H1 (cell line): ENCODE measurements at regions not wholly inside any gene's neighbourhood (a gene's known extent, or its start where the extent isn't known, plus 50 kb on each side); places are given as distances from the start of the nearest gene placed in this dataset.

ENCODE experiments used
- CTCF ChIA-PET: fragments of 300-600 bp; sonication (Branson Sonifier 250); formaldehyde crosslinking; loops from one replicate; lab custom pipeline; 2021; ENCODE audit not compliant: partially characterized antibody; lab: Charles Lee
- POLR2A ChIA-PET: fragments of 300-600 bp; sonication (Branson Sonifier 250); formaldehyde crosslinking; loops from one replicate; lab custom pipeline; 2021; ENCODE audit warnings: inconsistent platforms; ENCODE audit not compliant: partially characterized antibody; lab: Charles Lee
- DNase-seq, 2 experiments: peaks; one replicate each; pipeline versions ENCODE4 v3.0.0 to v3.0.0-alpha.2; 2010 to 2022; ENCODE audit warnings: low spot score in 2 of 2, low read depth in 1 of 2, mixed read lengths in 1 of 2
- FAIRE-seq: peaks from 2 replicates; lab custom pipeline; 2011; peaks lifted over from hg19 to GRCh38; lab: Jason Lieb, UNC
- H2AFZ ChIP-seq: 2 replicates; pipeline ENCODE4 v1.8.1; 2012; ENCODE audit warnings: low read length, inconsistent platforms
- H2AK5ac ChIP-seq: 2 replicates; pipeline ENCODE4 v1.6.1; 2013; ENCODE audit warnings: low read depth, low read length
- H2BK120ac ChIP-seq: replicated peaks from 2 replicates; pipeline ENCODE3; 2013; ENCODE audit warnings: low read depth, low read length, inconsistent platforms
- H2BK12ac ChIP-seq: 2 replicates; pipeline ENCODE4 v1.6.1; 2013; ENCODE audit warnings: low read depth, low read length
- H2BK15ac ChIP-seq: 2 replicates; pipeline ENCODE4 v1.6.1; 2013; ENCODE audit warnings: low read length
- H2BK20ac ChIP-seq: 2 replicates; pipeline ENCODE4 v1.6.1; 2013; ENCODE audit warnings: low read length
- H2BK5ac ChIP-seq: 2 replicates; pipeline ENCODE4 v1.6.1; 2013; ENCODE audit warnings: low read depth, low read length
- H3K14ac ChIP-seq: 2 replicates; pipeline ENCODE4 v1.6.1; 2013; ENCODE audit warnings: inconsistent platforms; ENCODE audit not compliant: insufficient read length
- H3K18ac ChIP-seq: 2 replicates; pipeline ENCODE4 v1.6.1; 2013; ENCODE audit warnings: low read length; ENCODE audit errors: extremely low read depth
- H3K23ac ChIP-seq: 2 replicates; pipeline ENCODE4 v1.6.1; 2013; ENCODE audit warnings: inconsistent platforms; ENCODE audit not compliant: insufficient read length
- H3K23me2 ChIP-seq: 2 replicates; pipeline ENCODE4 v1.6.1; 2013; ENCODE audit warnings: low read depth, low read length
- H3K27ac ChIP-seq: 2 replicates; pipeline ENCODE4 v1.6.1; 2011; ENCODE audit warnings: low read depth, low read length, inconsistent platforms
- H3K27me3 ChIP-seq, 4 experiments: replicated peaks in 1 of 4; 1 replicate in 1 of 4; 2 replicates in 3 of 4; pipeline versions ENCODE4 v1.6.1 to v1.8.1; 2011 to 2013; ENCODE audit warnings: low read length in 3 of 4, mild to moderate bottlenecking in 3 of 4, inconsistent platforms in 2 of 4, mixed read lengths in 2 of 4, moderate library complexity in 1 of 4; ENCODE audit not compliant: control insufficient read depth in 3 of 4, insufficient read depth in 3 of 4; ENCODE audit errors: extremely low read depth in 1 of 4
- H3K36me3 ChIP-seq, 4 experiments: 2 replicates each; pipeline versions ENCODE4 v1.6.1 to v1.8.1; 2011 to 2013; ENCODE audit warnings: mild to moderate bottlenecking in 4 of 4, low read length in 3 of 4, moderate library complexity in 2 of 4, control low read depth in 1 of 4, inconsistent platforms in 1 of 4; ENCODE audit not compliant: insufficient read depth in 4 of 4, control insufficient read depth in 2 of 4
- H3K4ac ChIP-seq: replicated peaks from 2 replicates; pipeline ENCODE3; 2013; ENCODE audit warnings: low read length, low read depth, mixed read lengths, inconsistent platforms; ENCODE audit not compliant: insufficient read length
- H3K4me1 ChIP-seq, 4 experiments: replicated peaks in 1 of 4; 1 replicate in 1 of 4; 2 replicates in 3 of 4; pipeline versions ENCODE4 v1.6.1 to v1.8.1; 2011 to 2013; ENCODE audit warnings: low read length in 3 of 4, inconsistent platforms in 2 of 4, mixed read lengths in 1 of 4; ENCODE audit not compliant: insufficient read depth in 4 of 4, control insufficient read depth in 3 of 4
- H3K4me2 ChIP-seq, 2 experiments: 2 replicates each; pipeline versions ENCODE4 v1.6.1 to v1.8.1; 2011 to 2013; ENCODE audit warnings: low read depth in 2 of 2, low read length in 2 of 2, control low read depth in 1 of 2, inconsistent platforms in 1 of 2, mild to moderate bottlenecking in 1 of 2; ENCODE audit not compliant: insufficient read depth in 1 of 2
- H3K4me3 ChIP-seq, 4 experiments: fragments of 200-600, 300-600 bp in 1 of 4; sonication (generic), shearing (Covaris generic), sonication (Bioruptor Twin) in 1 of 4; 2 replicates each; pipeline versions ENCODE4 v1.5.1 to v1.8.1; 2011 to 2016; ENCODE audit warnings: low read length in 4 of 4, low read depth in 3 of 4, control low read depth in 2 of 4, inconsistent platforms in 2 of 4, mild to moderate bottlenecking in 2 of 4, mixed read lengths in 1 of 4, moderate library complexity in 1 of 4; ENCODE audit not compliant: insufficient read depth in 2 of 4; ENCODE audit errors: extremely low read depth in 1 of 4
- H3K56ac ChIP-seq: replicated peaks from 2 replicates; pipeline ENCODE3; 2013; ENCODE audit warnings: low read depth, mild to moderate bottlenecking, mixed read lengths, low read length, inconsistent platforms; ENCODE audit not compliant: insufficient read length
- H3K79me1 ChIP-seq: 2 replicates; pipeline ENCODE4 v1.6.1; 2013; ENCODE audit warnings: low read depth, low read length, control low read depth
- H3K79me2 ChIP-seq, 2 experiments: 2 replicates each; pipeline versions ENCODE4 v1.6.1 to v1.8.1; 2012 to 2013; ENCODE audit warnings: low read length in 2 of 2, mild to moderate bottlenecking in 2 of 2, inconsistent platforms in 1 of 2; ENCODE audit not compliant: insufficient read depth in 2 of 2, control insufficient read depth in 1 of 2
- H3K9ac ChIP-seq, 4 experiments: replicated peaks in 1 of 4; 1 replicate in 1 of 4; 2 replicates in 3 of 4; pipeline versions ENCODE4 v1.6.1 to v1.8.1; 2011 to 2013; ENCODE audit warnings: low read depth in 3 of 4, low read length in 3 of 4, control low read depth in 2 of 4, mild to moderate bottlenecking in 2 of 4, moderate library complexity in 2 of 4, inconsistent platforms in 1 of 4; ENCODE audit errors: extremely low read depth in 1 of 4
- H3K9me3 ChIP-seq, 2 experiments: 2 replicates each; pipeline versions ENCODE4 v1.6.1 to v1.8.1; 2012 to 2013; ENCODE audit warnings: mild to moderate bottlenecking in 2 of 2, moderate library complexity in 2 of 2, control low read depth in 1 of 2, inconsistent platforms in 1 of 2, low read depth in 1 of 2, low read length in 1 of 2, mixed read lengths in 1 of 2; ENCODE audit not compliant: insufficient read depth in 2 of 2
- H4K20me1 ChIP-seq, 2 experiments: replicated peaks in 1 of 2; 2 replicates each; pipeline versions ENCODE3 to v1.8.1; 2011 to 2013; ENCODE audit warnings: inconsistent platforms in 2 of 2, low read length in 2 of 2, mild to moderate bottlenecking in 1 of 2; ENCODE audit not compliant: insufficient read depth in 2 of 2, control insufficient read depth in 1 of 2
- H4K5ac ChIP-seq: 2 replicates; pipeline ENCODE4 v1.6.1; 2013; ENCODE audit warnings: low read length, low read depth, mixed read lengths, inconsistent platforms; ENCODE audit not compliant: insufficient read length
- H4K8ac ChIP-seq: 2 replicates; pipeline ENCODE4 v1.8.0; 2013; ENCODE audit warnings: mild to moderate bottlenecking, moderate library complexity, low read length, inconsistent platforms; ENCODE audit not compliant: insufficient read depth; ENCODE audit errors: extremely low read depth
- H4K91ac ChIP-seq: replicated peaks from 2 replicates; pipeline ENCODE3; 2013; ENCODE audit warnings: low read length, mixed read lengths, inconsistent platforms; ENCODE audit not compliant: insufficient read length
- ATF2 ChIP-seq: IDR thresholded peaks from 2 replicates; pipeline ENCODE4 v1.6.1; 2012; ENCODE audit warnings: low read length, inconsistent platforms
- EP300 ChIP-seq, 2 experiments: IDR thresholded peaks; 1 replicate in 1 of 2; 2 replicates in 1 of 2; pipeline ENCODE4 v1.6.1; 2011 to 2012; ENCODE audit warnings: low read depth in 2 of 2, low read length in 2 of 2, mild to moderate bottlenecking in 2 of 2, borderline replicate concordance in 1 of 2, inconsistent platforms in 1 of 2, moderate library complexity in 1 of 2
- KDM4A ChIP-seq: IDR thresholded peaks from one replicate; pipeline ENCODE4 v1.7.1; 2012; ENCODE audit warnings: low read depth, mild to moderate bottlenecking, moderate library complexity, low read length, inconsistent platforms; ENCODE audit not compliant: severe bottlenecking
- MAX ChIP-seq: IDR thresholded peaks from 2 replicates; pipeline ENCODE4 v1.6.1; 2012; ENCODE audit warnings: inconsistent platforms
- POLR2A ChIP-seq, 2 experiments: IDR thresholded peaks; 1 replicate in 1 of 2; 2 replicates in 1 of 2; pipeline ENCODE4 v1.6.1; 2011; ENCODE audit warnings: low read depth in 2 of 2, low read length in 2 of 2, mild to moderate bottlenecking in 2 of 2; ENCODE audit errors: control extremely low read depth in 1 of 2
- SAP30 ChIP-seq: fragments of 300-600 bp; sonication (generic); IDR thresholded peaks from 2 replicates; pipeline ENCODE4 v1.7.1; 2012; ENCODE audit warnings: low read length, moderate library complexity, mild to moderate bottlenecking, inconsistent platforms; ENCODE audit not compliant: insufficient read depth, insufficient replicate concordance
- TBP ChIP-seq: IDR thresholded peaks from 2 replicates; pipeline ENCODE4 v1.6.1; 2011; ENCODE audit warnings: low read depth, low read length, improper control_type of control experiment
- WGBS, 2 experiments: shearing (Covaris generic) in 1 of 2; methylation state at CpG; one replicate each; pipeline versions ENCODE4 v1.1.6 to v1.1.7; 2013 to 2015; ENCODE audit warnings: low lambda C conversion rate in 2 of 2, mixed read lengths in 2 of 2, inconsistent platforms in 1 of 2, low coverage in 1 of 2, missing lambda C conversion rate in 1 of 2; ENCODE audit not compliant: insufficient replicate concordance in 2 of 2, insufficient coverage in 1 of 2, insufficient read length in 1 of 2; ENCODE audit errors: extremely low coverage in 1 of 2, missing lambda C conversion rate in 1 of 2; 5-methylcytosine and 5-hydroxymethylcytosine counted together

GRCh38 chr3:181797431-181797830, 85.7 kb downstream of the SOX2 start:
- no peaks in the 10 kb centered on the region for H3K9me3 ChIP-seq
- no peak overlapping the region for H2BK12ac ChIP-seq
- H3K79me2 ChIP-seq: no peaks in the 10 kb centered on the region
- no peak overlapping the region for H3K14ac ChIP-seq
- FAIRE-seq: no peak
- peaks cover 0 to 14% (median 7%) of the 10 kb centered on the region in 4 experiments; a peak in 4 of 7 replicates for H3K4me1 ChIP-seq
- no peak overlapping the region for H4K8ac ChIP-seq
- no peak overlapping the region for H4K5ac ChIP-seq
- H2BK120ac ChIP-seq: no peak overlapping the region
- 0 out of 2 replicates have a peak overlapping the region, but pooled peaks have one; percentile 1 for H2AFZ ChIP-seq
- no peaks in the 10 kb centered on the region for H4K20me1 ChIP-seq
- no peak overlapping the region for H3K18ac ChIP-seq
- POLR2A ChIA-PET: no interaction called here
- no peak overlapping the region for H2BK20ac ChIP-seq
- no peaks in the 10 kb centered on the region for H3K23me2 ChIP-seq
- no peak overlapping the region for H4K91ac ChIP-seq
- H2BK15ac ChIP-seq: no peak overlapping the region
- H3K9ac ChIP-seq: no peak overlapping the region
- H3K56ac ChIP-seq: no peak overlapping the region
- H3K27ac ChIP-seq: no peak overlapping the region
- H3K23ac ChIP-seq: no peak overlapping the region
- CTCF ChIA-PET: interaction anchor here (1.3 kb wide), 1 partner anchor 24 kb away, joined by 6 read pairs; no protein-coding TSS in a partner anchor
- no peaks in the 10 kb centered on the region for H3K36me3 ChIP-seq
- TF ChIP-seq SAP30: no peak
- no peak for TF ChIP-seq ATF2
- TF ChIP-seq EP300 (IDR thresholded peaks at IDR 0.05; ENCODE audit: borderline replicate concordance in 1 of 2, low read depth in 2 of 2, low read length in 2 of 2): no peak
- no peak for TF ChIP-seq MAX
- TF ChIP-seq TBP: no peak
- no peak for TF ChIP-seq KDM4A
- TF ChIP-seq POLR2A (IDR thresholded peaks at IDR 0.05; ENCODE audit: control extremely low read depth in 1 of 2, low read depth in 2 of 2, low read length in 2 of 2): no peak
- 66% methylated on average over 2 of the region's 2 CpGs; no CpG with 5 or more reads in 1 of the 2 experiments for WGBS, 2 experiments
- H2BK5ac ChIP-seq: no peak overlapping the region; the same call in 1 of the 2 replicates
- no peak overlapping the region for H3K4ac ChIP-seq
- no peak overlapping the region for H3K4me3 ChIP-seq
- H3K4me2 ChIP-seq: no peak overlapping the region
- H3K79me1 ChIP-seq: no peaks in the 10 kb centered on the region
- H2AK5ac ChIP-seq: no peak overlapping the region
- H3K27me3 ChIP-seq: no peaks in the 10 kb centered on the region
- DNase-seq: no peak
